ENCODE measurements at regions not wholly inside any gene's neighbourhood (a gene's known extent, or its start where the extent isn't known, plus 50 kb on each side); places are given as distances from the start of the nearest gene placed in this dataset.

- TF ChIP-seq CTCF (IDR thresholded peaks at IDR 0.05 in 2 of 3, conservative IDR thresholded peaks at IDR 0.05 in 1 of 3; ENCODE audit: borderline replicate concordance in 1 of 3, insufficient read depth in 1 of 3, low read depth in 2 of 3, low read length in 2 of 3) = no peak
- TF ChIP-seq EZH2 (IDR thresholded peaks at IDR 0.05) = no peak
- TF ChIP-seq POLR2AphosphoS5 (IDR thresholded peaks at IDR 0.05; ENCODE audit: low read depth, low read length) = no peak
- TF ChIP-seq CEBPB (IDR thresholded peaks at IDR 0.05; ENCODE audit: low read depth) = no peak
- TF ChIP-seq CBX3 (IDR thresholded peaks at IDR 0.05; ENCODE audit: low read depth) = no peak
- TF ChIP-seq POLR2A (IDR thresholded peaks at IDR 0.05; ENCODE audit: borderline replicate concordance, extremely low read depth, insufficient read depth, insufficient read length) = no peak
- TF ChIP-seq EGR1 (IDR thresholded peaks at IDR 0.05; ENCODE audit: low read depth) = no peak
- TF ChIP-seq, protein P1, sequence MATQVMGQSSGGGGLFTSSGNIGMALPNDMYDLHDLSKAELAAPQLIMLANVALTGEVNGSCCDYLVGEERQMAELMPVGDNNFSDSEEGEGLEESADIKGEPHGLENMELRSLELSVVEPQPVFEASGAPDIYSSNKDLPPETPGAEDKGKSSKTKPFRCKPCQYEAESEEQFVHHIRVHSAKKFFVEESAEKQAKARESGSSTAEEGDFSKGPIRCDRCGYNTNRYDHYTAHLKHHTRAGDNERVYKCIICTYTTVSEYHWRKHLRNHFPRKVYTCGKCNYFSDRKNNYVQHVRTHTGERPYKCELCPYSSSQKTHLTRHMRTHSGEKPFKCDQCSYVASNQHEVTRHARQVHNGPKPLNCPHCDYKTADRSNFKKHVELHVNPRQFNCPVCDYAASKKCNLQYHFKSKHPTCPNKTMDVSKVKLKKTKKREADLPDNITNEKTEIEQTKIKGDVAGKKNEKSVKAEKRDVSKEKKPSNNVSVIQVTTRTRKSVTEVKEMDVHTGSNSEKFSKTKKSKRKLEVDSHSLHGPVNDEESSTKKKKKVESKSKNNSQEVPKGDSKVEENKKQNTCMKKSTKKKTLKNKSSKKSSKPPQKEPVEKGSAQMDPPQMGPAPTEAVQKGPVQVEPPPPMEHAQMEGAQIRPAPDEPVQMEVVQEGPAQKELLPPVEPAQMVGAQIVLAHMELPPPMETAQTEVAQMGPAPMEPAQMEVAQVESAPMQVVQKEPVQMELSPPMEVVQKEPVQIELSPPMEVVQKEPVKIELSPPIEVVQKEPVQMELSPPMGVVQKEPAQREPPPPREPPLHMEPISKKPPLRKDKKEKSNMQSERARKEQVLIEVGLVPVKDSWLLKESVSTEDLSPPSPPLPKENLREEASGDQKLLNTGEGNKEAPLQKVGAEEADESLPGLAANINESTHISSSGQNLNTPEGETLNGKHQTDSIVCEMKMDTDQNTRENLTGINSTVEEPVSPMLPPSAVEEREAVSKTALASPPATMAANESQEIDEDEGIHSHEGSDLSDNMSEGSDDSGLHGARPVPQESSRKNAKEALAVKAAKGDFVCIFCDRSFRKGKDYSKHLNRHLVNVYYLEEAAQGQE (IDR thresholded peaks at IDR 0.05; ENCODE audit: low read depth) = no peak
- TF ChIP-seq TCF7L2 (IDR thresholded peaks at IDR 0.05; ENCODE audit: borderline replicate concordance, extremely low read depth, insufficient read depth, insufficient read length) = no peak
- no peak for TF ChIP-seq YY1 (IDR thresholded peaks at IDR 0.05; ENCODE audit: extremely low read depth, insufficient replicate concordance, low read depth, low read length)
- no peak for TF ChIP-seq MAX (IDR thresholded peaks at IDR 0.05)
- no peak for TF ChIP-seq RAD21 (IDR thresholded peaks at IDR 0.05; ENCODE audit: low read depth)
- no peak for TF ChIP-seq ZNF274 (IDR thresholded peaks at IDR 0.05; ENCODE audit: low read depth, low read length)
Measured at GRCh38 chr5:113776168-113776567, 262.7 kb downstream of the YTHDC2 start.
